ENCODE measurements at regions not wholly inside any gene's neighbourhood (a gene's known extent, or its start where the extent isn't known, plus 50 kb on each side); places are given as distances from the start of the nearest gene placed in this dataset.

- DNase-seq = no peak
Observed at GRCh38 chr11:127259102-127259501, 258.5 kb upstream of the KIRREL3 start.

DNA sequence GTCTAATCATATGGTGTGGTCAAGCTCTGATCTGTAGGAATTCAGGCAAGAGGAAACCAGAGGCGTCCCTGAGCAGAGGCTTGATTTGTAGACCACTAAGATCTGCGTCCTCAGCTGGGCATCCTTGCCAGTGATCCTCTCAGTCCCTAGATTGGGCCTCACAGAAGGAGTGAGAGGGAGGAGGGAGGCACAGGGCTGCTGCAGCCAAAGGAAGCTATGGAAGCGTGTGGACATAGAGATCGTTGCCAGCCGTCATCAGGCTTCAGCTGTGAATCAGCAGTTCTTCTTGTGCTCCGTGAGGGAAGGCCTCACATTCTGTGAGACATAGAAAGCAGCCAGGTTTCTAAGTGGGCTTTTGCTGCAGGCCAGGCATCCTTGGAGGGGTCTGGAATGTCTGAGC is 254.6 kb upstream of the KIRREL3 start:
- DNase-seq = no peak

DNA sequence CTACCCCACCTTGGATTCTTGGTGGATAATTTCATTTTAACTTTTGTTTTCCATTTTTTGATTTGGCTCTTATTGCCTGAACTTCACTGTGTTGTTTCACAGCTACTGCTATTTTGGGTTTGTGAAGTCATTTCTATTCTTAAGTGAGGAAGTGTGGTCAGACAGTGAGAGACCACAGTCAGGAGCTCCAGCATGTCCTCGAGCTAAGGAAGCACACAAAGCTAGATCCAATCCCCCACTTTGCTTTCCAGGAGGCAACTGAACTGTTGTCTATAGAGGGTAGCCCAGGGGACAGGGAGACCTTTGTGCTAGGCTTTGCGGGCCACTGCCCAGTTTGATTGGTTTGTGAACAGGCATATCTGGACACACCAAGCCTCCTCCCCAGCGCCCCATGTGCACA is 251.8 kb upstream of the KIRREL3 start:
- no peak for DNase-seq

DNA sequence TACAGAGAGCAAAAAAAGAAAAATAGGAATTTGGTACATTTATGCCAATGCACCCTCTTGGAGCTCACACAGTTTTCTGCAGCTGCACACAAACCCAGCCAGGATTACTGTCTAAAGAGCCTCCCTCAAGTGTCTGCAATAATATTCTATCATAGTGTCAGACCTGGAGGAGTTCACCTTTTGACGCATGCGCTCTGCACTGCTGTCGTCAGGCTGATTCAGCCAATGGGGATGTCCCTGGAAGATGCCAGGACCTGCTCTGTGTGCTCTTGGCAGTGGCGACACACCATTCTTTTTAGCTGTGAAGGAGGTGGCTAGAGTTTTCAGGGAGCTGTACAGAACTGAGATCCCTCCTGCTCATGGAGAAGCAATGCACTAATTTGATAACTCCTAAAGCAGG is 249.0 kb upstream of the KIRREL3 start:
- DNase-seq = no peak

DNA sequence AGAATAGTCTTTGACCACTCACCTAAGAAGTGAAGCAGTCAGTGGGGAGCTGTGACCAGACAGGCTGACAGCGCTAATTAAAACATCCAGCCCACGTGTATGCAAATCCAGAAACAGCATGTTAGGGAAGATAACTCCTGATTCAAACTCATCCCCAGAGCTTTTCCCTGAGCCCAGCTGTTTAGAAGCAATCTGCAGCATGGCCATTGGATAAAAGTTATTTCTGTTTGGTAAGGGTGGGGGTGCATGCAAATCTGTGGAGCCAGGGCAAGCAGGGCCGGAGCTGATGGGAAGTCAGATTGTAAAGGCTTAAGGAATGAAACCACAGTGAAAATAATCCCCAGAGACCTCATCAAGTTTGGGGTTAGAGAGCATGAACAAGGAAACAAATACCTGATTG is 247.9 kb upstream of the KIRREL3 start:
- DNase-seq = no peak

GRCh38 chr11:127247261-127247851 is 246.8 kb upstream of the KIRREL3 start:
- DNase-seq = no peak

- no peak for DNase-seq
Observed at GRCh38 chr11:127242676-127243075, 242.1 kb upstream of the KIRREL3 start.

DNA sequence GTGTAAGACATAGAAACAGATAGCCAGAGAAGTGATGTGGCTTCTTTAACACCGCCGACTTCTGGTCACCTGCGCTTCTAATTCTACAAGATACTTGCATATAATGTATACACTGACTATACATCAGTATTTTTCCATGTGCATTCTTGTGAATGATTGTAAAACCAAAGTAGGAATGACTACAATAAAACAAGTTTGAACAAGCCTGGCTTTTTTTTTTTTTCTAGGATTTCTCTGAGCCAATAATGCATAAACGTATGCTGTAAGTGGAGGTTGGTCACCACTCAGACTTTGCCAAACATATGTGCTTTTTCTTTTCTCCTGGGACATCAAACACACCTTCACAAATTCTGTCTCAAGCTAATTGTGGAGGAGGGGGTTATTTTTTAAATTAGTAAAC is 237.8 kb upstream of the KIRREL3 start:
- no peak for DNase-seq

DNA sequence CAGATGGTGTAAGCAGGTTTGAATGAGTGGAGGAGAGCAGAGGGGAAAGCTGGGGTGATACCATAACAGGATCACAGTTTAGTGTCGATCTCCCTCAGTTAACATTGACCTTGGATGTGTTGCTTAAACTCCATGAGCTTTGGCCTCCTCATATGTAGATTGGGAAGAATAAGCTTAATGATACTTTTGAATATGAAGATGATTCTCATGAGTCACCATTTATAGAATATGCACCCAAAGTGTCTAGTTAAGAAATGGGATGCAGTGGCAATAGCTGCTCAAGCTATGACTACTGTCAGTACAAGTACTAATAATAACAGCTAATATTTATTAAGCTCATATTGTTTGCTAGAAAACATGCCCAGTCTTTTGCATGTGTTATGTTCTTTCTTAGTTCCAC is 236.2 kb upstream of the KIRREL3 start:
- DNase-seq = no peak

GRCh38 chr11:127233998-127234397 is 233.4 kb upstream of the KIRREL3 start:
- no peak for DNase-seq

DNA sequence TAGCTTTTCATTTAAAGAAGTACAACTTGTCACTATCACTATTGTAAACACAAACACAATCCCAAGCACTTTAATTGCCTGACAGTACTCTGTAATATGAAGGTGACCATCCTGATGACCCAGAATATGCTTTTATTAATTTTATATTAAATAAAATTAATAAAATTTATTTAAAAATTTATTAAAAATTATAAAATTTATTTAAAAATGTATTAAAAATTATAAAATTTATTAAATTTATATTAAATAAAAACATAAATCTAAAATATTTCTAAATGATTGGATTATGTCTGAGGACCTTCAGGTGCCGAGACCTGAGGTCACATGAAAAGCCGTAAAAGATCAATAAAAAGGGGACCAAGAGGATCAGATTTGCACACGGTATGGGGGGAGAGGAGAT is 229.8 kb upstream of the KIRREL3 start:
- no peak for DNase-seq

- no peak for DNase-seq
Observed at GRCh38 chr11:127226949-127227348, 226.4 kb upstream of the KIRREL3 start.

DNA sequence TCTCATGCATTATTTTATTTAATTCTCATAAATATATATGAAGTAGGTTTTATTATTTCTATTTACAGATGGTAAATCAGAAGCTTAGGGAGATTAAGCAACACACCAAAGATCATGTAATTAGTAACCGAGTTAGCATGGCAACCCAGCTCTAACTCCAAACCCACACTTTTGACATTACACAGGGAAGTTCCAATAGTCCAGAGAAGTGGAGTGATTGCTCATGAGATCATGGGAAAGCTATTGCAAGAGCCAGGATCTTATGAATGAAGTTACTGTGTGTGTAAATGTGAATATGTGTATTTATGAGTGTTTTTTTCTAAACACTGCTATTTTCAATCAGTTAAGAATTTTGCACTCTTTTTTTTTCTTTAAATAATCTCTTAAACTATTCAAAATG is 225.8 kb upstream of the KIRREL3 start:
- no peak for DNase-seq

GRCh38 chr11:127225619-127226018 is 225.0 kb upstream of the KIRREL3 start:
- no peak for DNase-seq

DNA sequence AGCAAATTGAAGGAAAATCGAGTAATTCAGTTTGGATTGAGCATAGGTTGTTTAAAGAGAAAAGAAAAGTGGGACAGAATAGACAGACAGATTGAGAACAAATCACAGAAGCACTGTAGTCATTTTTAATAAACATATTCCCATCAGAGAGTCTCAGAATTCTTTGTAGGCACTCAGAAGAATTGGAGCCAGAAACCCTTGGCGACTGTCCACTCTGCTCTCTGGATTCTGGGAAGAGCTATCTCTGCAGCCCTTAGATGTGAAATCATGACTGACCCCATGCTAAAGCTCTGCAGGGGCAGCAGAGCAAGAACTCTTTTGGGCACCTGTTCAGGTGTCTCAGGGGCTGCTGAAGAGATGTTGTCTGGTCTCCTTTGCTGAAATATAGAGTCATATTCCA is 223.7 kb upstream of the KIRREL3 start:
- DNase-seq = no peak

DNA sequence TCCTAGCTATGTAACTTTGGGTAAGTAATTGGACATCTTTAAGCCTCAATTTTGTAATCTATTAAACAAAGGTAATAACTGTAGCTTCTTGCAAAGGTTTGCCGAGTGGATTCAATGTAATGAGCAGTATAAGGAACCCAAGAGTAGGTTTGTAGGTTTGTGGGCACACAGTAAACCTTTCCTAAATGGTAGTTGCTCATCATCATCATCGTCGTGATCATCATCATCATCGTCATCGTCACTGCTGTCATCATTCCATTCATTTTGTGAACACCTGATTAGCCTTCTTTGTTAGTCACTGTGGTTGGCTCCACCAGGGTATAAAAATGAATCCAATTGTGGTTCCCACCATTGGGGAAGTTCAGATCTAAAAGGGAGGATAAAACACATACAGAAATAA is 223.1 kb upstream of the KIRREL3 start:
- DNase-seq = no peak

DNA sequence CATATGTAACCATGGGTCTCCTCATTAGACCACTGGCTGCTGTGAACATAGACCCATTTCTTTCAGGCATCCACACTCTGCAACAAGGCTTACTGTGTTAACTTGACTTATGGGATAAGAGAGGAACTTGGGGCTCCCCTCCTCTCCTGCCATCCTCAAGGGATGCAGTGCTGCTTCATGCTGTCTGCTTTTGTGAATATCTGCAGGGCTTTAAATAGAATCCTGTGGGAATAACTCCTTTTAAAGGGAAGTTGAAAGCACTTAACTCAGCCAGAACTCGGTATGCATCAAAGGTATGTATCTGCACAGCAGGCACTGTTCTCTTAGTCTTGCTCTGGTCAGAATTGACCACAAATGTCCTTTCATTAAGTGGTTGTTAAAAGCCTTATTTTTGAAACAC is 222.5 kb upstream of the KIRREL3 start:
- DNase-seq = no peak

DNA sequence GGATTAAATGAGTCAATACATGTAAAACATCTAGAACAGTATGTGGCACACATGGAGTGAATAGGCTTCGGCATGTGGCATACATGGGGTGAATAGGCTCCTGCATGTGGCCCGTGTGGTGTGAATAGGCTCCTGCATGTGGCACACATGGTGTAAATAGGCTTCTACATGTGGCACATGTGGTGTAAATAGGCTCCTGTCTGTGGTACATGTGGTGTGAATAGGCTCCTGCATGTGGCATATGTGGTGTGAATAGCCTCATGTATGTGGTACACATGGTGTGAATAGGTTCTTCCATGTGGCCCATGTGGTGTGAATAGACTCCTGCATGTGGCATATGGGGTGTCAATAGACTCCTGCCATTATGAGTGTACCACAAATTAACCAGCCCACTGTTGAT is 219.1 kb upstream of the KIRREL3 start:
- DNase-seq = no peak

DNA sequence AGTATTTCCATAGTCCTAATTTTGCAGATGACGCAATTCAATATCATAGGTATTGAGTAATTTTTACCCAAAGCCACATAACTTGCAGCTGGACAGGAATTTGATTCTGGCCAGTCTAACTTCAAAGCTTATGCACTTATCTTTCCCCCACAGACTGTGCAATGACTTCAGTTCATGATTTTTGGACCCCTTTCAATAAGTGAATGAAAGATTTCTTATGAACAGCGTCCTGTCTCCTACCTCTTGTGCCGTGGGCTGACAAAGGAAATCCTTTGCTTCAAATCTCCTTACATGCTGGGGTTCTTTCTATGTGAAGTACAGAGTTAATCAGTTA is 217.7 kb upstream of the KIRREL3 start:
- no peak for DNase-seq

GRCh38 chr11:127217452-127218274 is 217.1 kb upstream of the KIRREL3 start:
- DNase-seq = no peak

DNA sequence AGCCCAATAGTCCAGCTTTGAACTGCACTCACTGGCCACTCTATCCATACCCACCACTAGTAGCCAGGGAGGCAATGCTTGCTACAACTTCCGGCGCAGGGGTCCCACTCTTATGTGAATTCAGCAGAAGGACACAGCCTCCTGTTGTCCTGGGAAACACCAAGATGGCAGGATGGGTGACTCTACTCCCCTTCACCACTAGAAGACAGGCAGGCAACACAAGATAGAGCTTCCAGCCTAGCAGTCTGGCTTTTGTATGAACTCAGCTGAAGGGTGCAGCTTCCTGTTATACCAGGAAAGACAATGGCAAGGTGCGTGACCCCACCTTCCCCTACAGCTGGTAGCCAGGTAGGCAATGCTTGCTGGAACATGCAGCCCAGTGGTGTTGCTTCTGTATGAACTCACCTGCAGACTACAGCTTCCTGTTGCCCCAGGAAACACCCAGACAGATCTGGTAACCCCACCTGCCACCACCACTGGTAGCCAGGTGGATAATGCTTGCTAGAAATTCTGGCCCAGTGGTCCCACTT is 205.2 kb upstream of the KIRREL3 start:
- no peak for DNase-seq

- DNase-seq = no peak
Observed at GRCh38 chr11:127203490-127203889, 202.9 kb upstream of the KIRREL3 start.

DNA sequence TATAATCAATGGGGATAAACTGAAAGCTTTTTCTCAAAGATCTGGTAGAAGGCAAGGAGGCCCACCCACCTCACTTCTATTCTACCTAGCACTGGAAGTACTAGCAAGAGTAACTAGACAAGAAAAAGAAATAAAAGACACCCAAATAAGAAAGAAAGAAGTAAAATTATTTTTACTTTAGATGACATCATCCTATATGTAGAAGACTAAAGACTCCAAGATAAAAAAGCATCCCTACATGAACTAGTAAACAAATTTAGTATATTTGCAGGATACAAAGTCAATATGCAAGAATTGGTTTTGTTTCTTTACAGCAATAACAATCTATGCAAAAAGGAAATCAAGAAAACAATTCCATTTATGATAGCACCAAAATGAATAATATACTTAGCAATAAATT is 201.5 kb upstream of the KIRREL3 start:
- no peak for DNase-seq

GRCh38 chr11:127199306-127199801 is 198.8 kb upstream of the KIRREL3 start:
- no peak for DNase-seq
